Heart right ventricle (tissue), 16 donors: ENCODE measurements at regions not wholly inside any gene's neighbourhood (a gene's known extent, or its start where the extent isn't known, plus 50 kb on each side); places are given as distances from the start of the nearest gene placed in this dataset.

Experiments
- ATAC-seq, 8 donors: fragments of 200-7000 bp; cut with Tn5 transposase; one replicate each; pipeline ENCODE4 v1.9.1; 2020; ENCODE audit warnings: mild to moderate bottlenecking in 8 of 8, moderate library complexity in 8 of 8, moderate number of reproducible peaks in 1 of 8
- DNase-seq, 2 donors: peaks; one replicate each; pipeline ENCODE4 v3.0.0-alpha.2; 2020
- H3K27ac ChIP-seq, 10 donors: fragments of 200-600 bp; sonication (generic) in 2 of 10; one replicate each; pipeline versions ENCODE4 v1.5.0 to v1.8.0; 2020 to 2022; ENCODE audit warnings: mild to moderate bottlenecking in 3 of 10
- H3K27me3 ChIP-seq, 7 donors: fragments of 200-600 bp; one replicate each; pipeline ENCODE4 v1.8.0; 2021 to 2022; ENCODE audit warnings: mild to moderate bottlenecking in 2 of 7
- H3K36me3 ChIP-seq, 9 donors: fragments of 200-600 bp; sonication (generic) in 1 of 9; one replicate each; pipeline versions ENCODE4 v1.5.0 to v1.8.0; 2020 to 2022; ENCODE audit warnings: mild to moderate bottlenecking in 2 of 9
- H3K4me1 ChIP-seq, 9 donors: fragments of 200-600 bp; sonication (generic) in 1 of 9; one replicate each; pipeline versions ENCODE4 v1.5.0 to v1.8.0; 2020 to 2022; ENCODE audit warnings: mild to moderate bottlenecking in 4 of 9
- H3K4me3 ChIP-seq, 10 donors: fragments of 200-600 bp; sonication (generic) in 2 of 10; one replicate each; pipeline versions ENCODE4 v1.5.0 to v1.8.0; 2020 to 2022; ENCODE audit warnings: mild to moderate bottlenecking in 7 of 10, moderate library complexity in 2 of 10
- H3K9me3 ChIP-seq, 11 donors: fragments of 200-600 bp in 10 of 11; sonication (generic) in 2 of 11; one replicate each; pipeline versions ENCODE4 v1.5.0 to v1.8.0; 2013 to 2022; ENCODE audit warnings: mild to moderate bottlenecking in 2 of 11, control low read depth in 1 of 11, moderate library complexity in 1 of 11
- CTCF ChIP-seq, 9 donors: fragments of 200-600 bp; sonication (generic) in 2 of 9; IDR thresholded peaks; one replicate each; pipeline versions ENCODE4 v1.5.0 to v1.8.0; 2021 to 2022; ENCODE audit warnings: antibody characterized with exemption in 9 of 9, mild to moderate bottlenecking in 5 of 9, moderate library complexity in 1 of 9
- WGBS, 2 donors: extraction: QIAGEN DNeasy Blood & Tissue Kit; methylation state at CpG; one replicate each; pipeline ENCODE4 v1.1.7; 2013; ENCODE audit warnings: inconsistent platforms in 1 of 2; 5-methylcytosine and 5-hydroxymethylcytosine counted together
- intact Hi-C, 10 donors: fragments of 100-400 bp; cut with DNase I; formaldehyde crosslinking; loops; one replicate each; pipeline versions ENCODE4 v1.11.1 to v1.14.2; 2022
- donor health status: Arrhythmogenic right ventricular cardiomyopathy.
- donor health status: ischemic (EF 13 %, LVEDD 7.1; RV severe dilation, severe dysfunction).
- donor health status: healthy with polysubstance abuse.
- donor health status: DM: no; HTN: yes; CAD: no.
- donor health status: DM: no; HTN: no; CAD: no.
- donor health status: ischemic (EF 25% LVEDD 6.9; RV normal size, moderate dysfunction).
- donor health status: ischemic (EF 25% LVEDD 5.7; RV mildly dilated, moderate dysfunction).
- donor health status: healthy.
- donor health status: DM: yes; HTN: yes; CAD: no.
- donor health status: Ischemic cardiomyopathy.
- donor health status: ischemic (EF 35%, LVEDD 5.7; RV mildly dilated, moderate dysfunction).
- donor health status: nonischemic (EF 11% LVEDD 7.7; RV severe dilation, severe dysfunction).
- donor health status: DM: yes; HTN: yes; CAD: no.
- donor health status: PGD.
- donor health status: ischemic (EF 29% LVEDD 5.4; RV normal size, mild dysfunction).
- donor health status: nonischemic (EF 23%, LVEDD 6.1; RV moderate dilation, normal function).

GRCh38 chr2:153098073-153098472, 379.7 kb downstream of the ARL6IP6 start:
- no peaks in the 10 kb centered on the region for H3K4me1 ChIP-seq
- peaks cover 0 to 15% (median 0%) of the 10 kb centered on the region in 11 donors for H3K9me3 ChIP-seq
- no peak for ATAC-seq
- no peaks in the 10 kb centered on the region for H3K27me3 ChIP-seq
- intact Hi-C loops: no loop called here
- H3K27ac ChIP-seq: no peak overlapping the region
- DNase-seq: no peak
- no peak overlapping the region for H3K4me3 ChIP-seq
- no peak for TF ChIP-seq CTCF (IDR thresholded peaks at IDR 0.05)
- H3K36me3 ChIP-seq: no peaks in the 10 kb centered on the region

GRCh38 chr2:153096272-153096671, 377.9 kb downstream of the ARL6IP6 start:
- ATAC-seq (no peak), DNase-seq (no peak)
- Histone ChIP-seq H3K4me3 (no peak overlapping the region), H3K27ac (no peak overlapping the region), H3K4me1 (no peaks in the 10 kb centered on the region), H3K9me3 (peaks cover 0 to 29% (median 0%) of the 10 kb centered on the region in 11 donors), H3K36me3 (no peaks in the 10 kb centered on the region), H3K27me3 (no peaks in the 10 kb centered on the region)
- intact Hi-C loops: no loop called here
- TF ChIP-seq CTCF (IDR thresholded peaks at IDR 0.05): no peak
- 83 to 87% methylated on average over 2 of the region's 2 CpGs for WGBS, 2 donors

- no peaks in the 10 kb centered on the region for H3K27me3 ChIP-seq
Observed at GRCh38 chr2:153091344-153091743, 372.9 kb downstream of the ARL6IP6 start.

GRCh38 chr2:153079315-153079714, 360.9 kb downstream of the ARL6IP6 start:
- H3K4me1 ChIP-seq: no peaks in the 10 kb centered on the region
- peaks cover 0 to 13% (median 0%) of the 10 kb centered on the region in 11 donors for H3K9me3 ChIP-seq
- intact Hi-C loops: no loop called here
- DNase-seq (no peak), ATAC-seq (no peak)
- H3K4me3 ChIP-seq: no peak overlapping the region
- 0 to 89% methylated on average over 1 of the region's 1 CpG for WGBS, 2 donors
- no peaks in the 10 kb centered on the region for H3K36me3 ChIP-seq
- H3K27me3 ChIP-seq: no peaks in the 10 kb centered on the region
- H3K27ac ChIP-seq: no peak overlapping the region
- no peak for TF ChIP-seq CTCF (IDR thresholded peaks at IDR 0.05)

More at GRCh38 chr2:153091344-153091743, 372.9 kb downstream of the ARL6IP6 start:
- Histone ChIP-seq H3K4me3 (no peak overlapping the region), H3K36me3 (no peaks in the 10 kb centered on the region), H3K27ac (no peak overlapping the region), H3K4me1 (no peaks in the 10 kb centered on the region), H3K9me3 (peaks cover 0 to 25% (median 0%) of the 10 kb centered on the region in 11 donors)
- DNase-seq (no peak), ATAC-seq (no peak)
- TF ChIP-seq CTCF (IDR thresholded peaks at IDR 0.05): no peak
- intact Hi-C loops: no loop called here

GRCh38 chr2:153077311-153077710, 358.9 kb downstream of the ARL6IP6 start:
- TF ChIP-seq CTCF (IDR thresholded peaks at IDR 0.05): no peak
- no peaks in the 10 kb centered on the region for H3K36me3 ChIP-seq
- no peak for ATAC-seq
- H3K4me3 ChIP-seq: no peak overlapping the region
- no peak overlapping the region for H3K27ac ChIP-seq
- no peaks in the 10 kb centered on the region for H3K4me1 ChIP-seq
- H3K27me3 ChIP-seq: no peaks in the 10 kb centered on the region
- peaks cover 0 to 3% (median 0%) of the 10 kb centered on the region in 11 donors for H3K9me3 ChIP-seq
- intact Hi-C loops: no loop called here
- no peak for DNase-seq
- WGBS, 2 donors: 65 to 81% methylated on average over 2 of the region's 2 CpGs
